Lung (tissue), 11 donors: ENCODE measurements at regions not wholly inside any gene's neighbourhood (a gene's known extent, or its start where the extent isn't known, plus 50 kb on each side); places are given as distances from the start of the nearest gene placed in this dataset.

Source experiments
- ATAC-seq: fragments of 200-7000 bp; cut with Tn5 transposase; one replicate; pipeline ENCODE4 v1.9.1; 2020; ENCODE audit warnings: moderate number of reproducible peaks; ENCODE audit not compliant: insufficient read depth, low FRiP score
- DNase-seq, 3 donors: peaks; one replicate each; pipeline ENCODE4 v3.0.0-alpha.2; 2013 to 2017
- H3K27ac ChIP-seq, 2 donors: one replicate each; pipeline ENCODE4 v1.5.1; 2013; ENCODE audit warnings: mild to moderate bottlenecking in 2 of 2, moderate library complexity in 2 of 2, control low read depth in 1 of 2, inconsistent platforms in 1 of 2, low read depth in 1 of 2, low read length in 1 of 2
- H3K27me3 ChIP-seq, 3 donors: one replicate each; pipeline ENCODE4 v1.5.1; 2013; ENCODE audit warnings: low read length in 2 of 3; ENCODE audit not compliant: control insufficient read depth in 3 of 3, insufficient read depth in 3 of 3
- H3K36me3 ChIP-seq, 4 donors: one replicate each; pipeline ENCODE4 v1.5.1; 2013; ENCODE audit warnings: low read length in 4 of 4, mild to moderate bottlenecking in 1 of 4, moderate library complexity in 1 of 4; ENCODE audit not compliant: control insufficient read depth in 4 of 4, insufficient read depth in 4 of 4
- H3K4me1 ChIP-seq, 5 donors: one replicate each; pipeline ENCODE4 v1.5.1; 2013; ENCODE audit warnings: low read length in 5 of 5, mild to moderate bottlenecking in 2 of 5, moderate library complexity in 1 of 5; ENCODE audit not compliant: control insufficient read depth in 5 of 5, insufficient read depth in 5 of 5
- H3K4me3 ChIP-seq: one replicate; pipeline ENCODE4 v1.5.1; 2013; ENCODE audit warnings: mild to moderate bottlenecking, control low read depth, moderate library complexity
- H3K9ac ChIP-seq, 2 donors: one replicate each; pipeline ENCODE4 v1.5.1; 2013; ENCODE audit warnings: low read length in 2 of 2, control low read depth in 1 of 2; ENCODE audit not compliant: insufficient read depth in 1 of 2
- H3K9me3 ChIP-seq, 4 donors: one replicate each; pipeline ENCODE4 v1.5.1; 2013; ENCODE audit warnings: low read length in 3 of 4, mild to moderate bottlenecking in 1 of 4, moderate library complexity in 1 of 4; ENCODE audit not compliant: control insufficient read depth in 4 of 4, insufficient read depth in 3 of 4
- CTCF ChIP-seq: IDR thresholded peaks from 2 replicates; pipeline ENCODE4 v1.5.1; 2012; ENCODE audit warnings: mild to moderate bottlenecking; ENCODE audit errors: control extremely low read depth, extremely low read depth
- WGBS, 2 donors: extraction: QIAGEN DNeasy Blood & Tissue Kit; methylation state at CpG; one replicate each; pipeline ENCODE4 v1.1.7; 2013; 5-methylcytosine and 5-hydroxymethylcytosine counted together
- donor health status: control.
- donor health status: control.
- donor health status: Bipolar disorder and iron deficiency.
- donor health status: healthy.
- donor health status: DM: yes; HTN: yes; CAD: no.

- Histone ChIP-seq H3K9me3 (no peaks in the 10 kb centered on the region), H3K9ac (no peak overlapping the region), H3K4me1 (peaks cover 0 to 19% (median 0%) of the 10 kb centered on the region in 5 donors), H3K27me3 (no peaks in the 10 kb centered on the region), H3K36me3 (no peaks in the 10 kb centered on the region), H3K27ac (no peak overlapping the region), H3K4me3 (no peak overlapping the region)
- DNase-seq (no peak), ATAC-seq (no peak)
- no peak for TF ChIP-seq CTCF
- WGBS, 2 donors, result 86 to 89% methylated on average over 3 of the region's 3 CpGs
These were observed 290.2 kb upstream of the KCNMB2 start for GRCh38 chr3:178246004-178246403.

- Histone ChIP-seq H3K4me1 (no peaks in the 10 kb centered on the region), H3K27ac (no peak overlapping the region), H3K36me3 (no peaks in the 10 kb centered on the region), H3K27me3 (no peaks in the 10 kb centered on the region), H3K9me3 (peaks cover 0 to 2% (median 0%) of the 10 kb centered on the region in 4 donors), H3K9ac (no peak overlapping the region), H3K4me3 (no peak overlapping the region)
- no peak for ATAC-seq
- no peak for DNase-seq
- WGBS, 2 donors, result 72 to 85% methylated on average over 2 of the region's 2 CpGs
- no peak for TF ChIP-seq CTCF
These were observed 280.9 kb upstream of the KCNMB2 start for GRCh38 chr3:178255315-178255714.

- DNase-seq (no peak), ATAC-seq (no peak)
- H3K4me1 ChIP-seq, result peaks cover 0 to 9% (median 3%) of the 10 kb centered on the region in 5 donors
- no peak for TF ChIP-seq CTCF
- no peak overlapping the region for H3K9ac ChIP-seq
- no peak overlapping the region for H3K4me3 ChIP-seq
- no peaks in the 10 kb centered on the region for H3K27me3 ChIP-seq
- no peak overlapping the region for H3K27ac ChIP-seq
- peaks cover 0 to 2% (median 0%) of the 10 kb centered on the region in 4 donors for H3K9me3 ChIP-seq
- no peaks in the 10 kb centered on the region for H3K36me3 ChIP-seq
- 87 to 94% methylated on average over 4 of the region's 4 CpGs for WGBS, 2 donors
These were observed 278.7 kb upstream of the KCNMB2 start for GRCh38 chr3:178257491-178257890.

GRCh38 chr3:178258121-178258520, 278.1 kb upstream of the KCNMB2 start:
- no peak for ATAC-seq
- 85 to 90% methylated on average over 1 of the region's 1 CpG for WGBS, 2 donors

More at GRCh38 chr3:178258121-178258520, 278.1 kb upstream of the KCNMB2 start:
- no peak for DNase-seq
- H3K4me3 ChIP-seq, result no peak overlapping the region
- H3K4me1 ChIP-seq, result peaks cover 0 to 10% (median 3%) of the 10 kb centered on the region in 5 donors
- no peak for TF ChIP-seq CTCF
- no peak overlapping the region for H3K9ac ChIP-seq
- peaks cover 0 to 2% (median 0%) of the 10 kb centered on the region in 4 donors for H3K9me3 ChIP-seq
- no peak overlapping the region for H3K27ac ChIP-seq
- no peaks in the 10 kb centered on the region for H3K36me3 ChIP-seq
- no peaks in the 10 kb centered on the region for H3K27me3 ChIP-seq
